ENCODE measurements at regions not wholly inside any gene's neighbourhood (a gene's known extent, or its start where the extent isn't known, plus 50 kb on each side); places are given as distances from the start of the nearest gene placed in this dataset.

GRCh38 chr21:35394634-35395369 is 345.7 kb upstream of the RUNX1 start:
- TF ChIP-seq MYC (IDR thresholded peaks at IDR 0.05; ENCODE audit: low read depth, low read length) = no peak
- TF ChIP-seq POLR2A (IDR thresholded peaks at IDR 0.05; ENCODE audit: extremely low read depth, insufficient read length) = no peak
- no peak for TF ChIP-seq CTCF (IDR thresholded peaks at IDR 0.05; ENCODE audit: low read depth, low read length)
- TF ChIP-seq MAX (IDR thresholded peaks at IDR 0.05; ENCODE audit: low read depth, low read length) = no peak
- H3K4me3 ChIP-seq (ENCODE audit: low read depth, low read length) = no peak overlapping the region
- DNase-seq (ENCODE audit: low read depth) = peak; percentile 76

GRCh38 chr21:35394049-35394448 is 344.9 kb upstream of the RUNX1 start:
- H3K4me3 ChIP-seq (ENCODE audit: low read depth, low read length) = no peak overlapping the region
- TF ChIP-seq POLR2A (IDR thresholded peaks at IDR 0.05; ENCODE audit: extremely low read depth, insufficient read length) (no peak), MYC (IDR thresholded peaks at IDR 0.05; ENCODE audit: low read depth, low read length) (no peak), CTCF (IDR thresholded peaks at IDR 0.05; ENCODE audit: low read depth, low read length) (no peak), MAX (IDR thresholded peaks at IDR 0.05; ENCODE audit: low read depth, low read length) (no peak)
- no peak for DNase-seq (ENCODE audit: low read depth)

- H3K4me3 ChIP-seq (ENCODE audit: low read depth, low read length) = no peak overlapping the region
- TF ChIP-seq POLR2A (IDR thresholded peaks at IDR 0.05; ENCODE audit: extremely low read depth, insufficient read length) (no peak), MYC (IDR thresholded peaks at IDR 0.05; ENCODE audit: low read depth, low read length) (no peak), MAX (IDR thresholded peaks at IDR 0.05; ENCODE audit: low read depth, low read length) (no peak), CTCF (IDR thresholded peaks at IDR 0.05; ENCODE audit: low read depth, low read length) (no peak)
- DNase-seq (ENCODE audit: low read depth) = no peak
These were observed 341.1 kb upstream of the RUNX1 start for GRCh38 chr21:35390013-35390776.

GRCh38 chr21:35386491-35387079 is 337.5 kb upstream of the RUNX1 start:
- TF ChIP-seq CTCF (IDR thresholded peaks at IDR 0.05; ENCODE audit: low read depth, low read length) (no peak), MYC (IDR thresholded peaks at IDR 0.05; ENCODE audit: low read depth, low read length) (no peak), POLR2A (IDR thresholded peaks at IDR 0.05; ENCODE audit: extremely low read depth, insufficient read length) (no peak), MAX (IDR thresholded peaks at IDR 0.05; ENCODE audit: low read depth, low read length) (no peak)
- no peak overlapping the region for H3K4me3 ChIP-seq (ENCODE audit: low read depth, low read length)
- no peak for DNase-seq (ENCODE audit: low read depth)

- no peak overlapping the region for H3K4me3 ChIP-seq (ENCODE audit: low read depth, low read length)
- no peak for DNase-seq (ENCODE audit: low read depth)
- TF ChIP-seq MAX (IDR thresholded peaks at IDR 0.05; ENCODE audit: low read depth, low read length) (no peak), CTCF (IDR thresholded peaks at IDR 0.05; ENCODE audit: low read depth, low read length) (no peak), POLR2A (IDR thresholded peaks at IDR 0.05; ENCODE audit: extremely low read depth, insufficient read length) (no peak), MYC (IDR thresholded peaks at IDR 0.05; ENCODE audit: low read depth, low read length) (no peak)
These were observed 335.3 kb upstream of the RUNX1 start for GRCh38 chr21:35384375-35384774.
